GM10266 (cell line): ENCODE measurements at regions not wholly inside any gene's neighbourhood (a gene's known extent, or its start where the extent isn't known, plus 50 kb on each side); places are given as distances from the start of the nearest gene placed in this dataset.

ENCODE experiments used
- DNase-seq: peaks from one replicate; pipeline ENCODE4 v3.0.0; 2012; ENCODE audit errors: extremely low spot score
- TF ChIP-seq, protein P1 (sequence below): IDR thresholded peaks from 2 replicates; pipeline ENCODE4 v1.5.1; 2012; ENCODE audit warnings: mild to moderate bottlenecking, low read depth; ENCODE audit not compliant: control insufficient read depth, insufficient read depth; ENCODE audit errors: missing control alignments

DNA sequence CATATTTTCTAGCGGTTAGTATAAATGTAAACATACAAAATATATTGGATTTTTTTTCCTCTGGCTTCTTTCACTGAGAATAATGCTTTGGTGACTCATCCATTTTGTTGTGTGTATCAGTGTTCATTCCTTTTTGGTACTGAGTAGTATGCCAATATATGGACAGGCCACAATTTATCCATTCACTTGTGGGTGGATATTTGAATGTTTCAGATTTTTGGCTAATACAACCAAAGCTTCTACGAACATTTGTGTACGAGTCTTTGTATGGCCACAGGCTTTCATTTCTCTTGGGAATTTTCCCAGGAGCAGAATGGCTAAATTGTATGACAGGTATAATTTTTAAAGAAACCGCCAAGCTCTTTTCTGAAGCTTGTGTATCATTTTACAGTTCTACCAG is 677.5 kb downstream of the HDGFL1 start:
- DNase-seq: no peak
- TF ChIP-seq, protein P1, sequence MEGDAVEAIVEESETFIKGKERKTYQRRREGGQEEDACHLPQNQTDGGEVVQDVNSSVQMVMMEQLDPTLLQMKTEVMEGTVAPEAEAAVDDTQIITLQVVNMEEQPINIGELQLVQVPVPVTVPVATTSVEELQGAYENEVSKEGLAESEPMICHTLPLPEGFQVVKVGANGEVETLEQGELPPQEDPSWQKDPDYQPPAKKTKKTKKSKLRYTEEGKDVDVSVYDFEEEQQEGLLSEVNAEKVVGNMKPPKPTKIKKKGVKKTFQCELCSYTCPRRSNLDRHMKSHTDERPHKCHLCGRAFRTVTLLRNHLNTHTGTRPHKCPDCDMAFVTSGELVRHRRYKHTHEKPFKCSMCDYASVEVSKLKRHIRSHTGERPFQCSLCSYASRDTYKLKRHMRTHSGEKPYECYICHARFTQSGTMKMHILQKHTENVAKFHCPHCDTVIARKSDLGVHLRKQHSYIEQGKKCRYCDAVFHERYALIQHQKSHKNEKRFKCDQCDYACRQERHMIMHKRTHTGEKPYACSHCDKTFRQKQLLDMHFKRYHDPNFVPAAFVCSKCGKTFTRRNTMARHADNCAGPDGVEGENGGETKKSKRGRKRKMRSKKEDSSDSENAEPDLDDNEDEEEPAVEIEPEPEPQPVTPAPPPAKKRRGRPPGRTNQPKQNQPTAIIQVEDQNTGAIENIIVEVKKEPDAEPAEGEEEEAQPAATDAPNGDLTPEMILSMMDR: no peak

DNA sequence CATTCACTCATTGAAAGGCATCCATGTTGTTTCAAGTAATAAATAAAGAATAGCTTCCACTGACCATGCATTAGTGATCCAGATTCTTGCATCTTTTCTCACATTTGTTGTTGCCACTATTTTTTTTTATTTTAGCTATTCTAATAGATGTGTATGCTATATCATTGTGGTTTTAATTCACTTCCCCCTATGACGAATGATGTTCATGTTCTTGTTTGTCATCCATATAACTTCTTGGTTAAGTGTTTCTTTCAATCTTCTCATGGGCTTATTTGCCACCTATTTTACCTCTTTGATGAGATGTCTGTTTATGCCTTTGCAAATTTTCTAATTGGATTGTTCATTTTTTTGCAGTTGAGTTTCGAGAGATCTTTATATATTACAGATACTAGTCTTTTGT is 681.2 kb downstream of the HDGFL1 start:
- TF ChIP-seq, protein P1: no peak
- DNase-seq: no peak

DNA sequence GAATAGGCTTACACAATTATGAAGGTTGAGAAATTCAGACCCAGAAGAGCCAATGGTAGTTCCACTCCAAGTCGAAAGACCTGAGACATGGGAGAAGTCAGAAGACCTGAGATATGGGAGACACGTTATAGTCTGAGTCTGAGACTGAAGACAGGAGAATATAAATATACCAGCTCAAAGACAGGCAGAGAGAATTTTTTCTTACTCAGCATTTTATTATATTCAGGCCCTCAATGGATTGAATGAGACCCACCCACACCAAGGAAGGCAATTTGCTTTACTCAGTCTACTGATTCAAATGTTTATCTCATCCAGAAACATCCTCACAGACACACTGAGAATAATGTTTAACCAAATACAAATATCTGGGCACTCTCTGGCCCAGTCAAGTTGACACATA is 693.5 kb downstream of the HDGFL1 start:
- TF ChIP-seq, protein P1: no peak
- no peak for DNase-seq

DNA sequence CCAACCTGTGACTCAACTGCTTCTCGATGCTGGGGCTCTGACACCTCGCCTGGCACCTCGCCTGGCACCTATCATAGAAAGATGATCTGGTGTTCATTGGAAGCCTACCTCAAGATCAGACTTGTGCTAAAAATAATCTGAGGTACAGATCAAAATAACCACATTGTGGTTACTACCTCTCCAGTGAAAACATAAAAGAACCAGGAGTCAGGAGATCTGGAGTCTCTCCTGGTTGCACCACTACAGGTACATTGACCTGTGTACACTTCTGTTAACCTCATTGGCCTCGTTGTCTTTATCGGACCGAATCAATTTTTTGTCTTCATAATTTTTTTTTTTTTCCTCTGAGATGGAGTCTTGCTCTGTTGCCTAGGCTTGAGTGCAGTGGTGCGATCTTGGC is 695.9 kb downstream of the HDGFL1 start:
- TF ChIP-seq, protein P1: no peak
- DNase-seq: no peak

DNA sequence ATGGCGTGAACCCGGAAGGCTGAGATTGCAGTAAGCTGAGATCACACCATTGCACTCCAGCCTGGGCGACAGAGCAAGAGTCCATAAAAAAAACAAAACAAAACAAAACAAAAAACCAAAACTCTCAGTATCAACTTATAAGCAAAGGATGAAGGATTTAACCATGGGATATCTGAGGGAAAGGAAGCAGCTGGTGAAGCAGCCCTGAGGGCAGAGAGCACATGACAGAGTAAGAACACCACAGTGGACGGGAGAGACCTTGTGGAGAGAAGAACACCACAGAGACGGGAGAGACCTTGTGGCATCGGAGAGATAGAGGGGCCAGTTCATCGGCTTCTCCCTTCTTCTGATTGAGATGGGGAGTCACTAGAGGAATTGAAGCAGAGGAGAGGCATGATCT is 697.2 kb downstream of the HDGFL1 start:
- no peak for DNase-seq
- TF ChIP-seq, protein P1: no peak

DNA sequence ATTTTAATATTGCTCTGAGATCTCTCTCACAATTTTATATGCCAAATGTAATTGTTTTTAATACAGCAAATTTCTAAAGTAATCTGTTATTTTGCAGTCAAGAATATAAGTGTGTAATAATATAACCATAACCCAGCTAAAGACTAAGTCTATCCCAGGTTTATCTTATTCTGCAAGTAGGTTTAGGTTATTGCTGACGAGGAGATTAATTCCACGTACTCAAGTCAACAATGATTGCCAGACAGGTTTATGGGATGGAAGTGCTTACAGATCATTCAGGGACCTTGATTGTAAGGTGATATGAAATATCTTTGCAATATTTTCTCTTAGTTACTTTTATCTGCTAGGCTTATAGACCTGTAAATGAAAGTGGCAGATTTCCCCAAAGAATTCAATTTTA is 698.3 kb downstream of the HDGFL1 start:
- no peak for DNase-seq
- TF ChIP-seq, protein P1: no peak

DNA sequence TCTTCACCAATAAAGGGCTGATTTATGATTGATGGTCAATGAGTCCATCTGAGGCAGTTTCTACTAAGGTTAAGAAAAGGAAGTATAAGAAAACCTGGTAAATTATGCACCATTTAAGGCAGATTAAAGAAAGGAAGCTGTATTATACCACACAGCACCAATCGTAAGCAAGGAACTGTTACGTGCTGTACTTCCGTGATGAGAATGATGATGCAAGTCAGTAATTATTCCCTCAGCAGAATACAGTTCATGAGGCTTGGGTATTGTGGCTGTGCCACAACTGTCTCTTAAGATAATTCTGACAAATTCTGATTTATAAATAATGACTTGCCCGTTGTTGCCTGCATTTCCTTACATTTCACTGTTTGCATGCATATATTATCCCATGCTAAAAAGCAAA is 699.0 kb downstream of the HDGFL1 start:
- TF ChIP-seq, protein P1: no peak
- DNase-seq: no peak

DNA sequence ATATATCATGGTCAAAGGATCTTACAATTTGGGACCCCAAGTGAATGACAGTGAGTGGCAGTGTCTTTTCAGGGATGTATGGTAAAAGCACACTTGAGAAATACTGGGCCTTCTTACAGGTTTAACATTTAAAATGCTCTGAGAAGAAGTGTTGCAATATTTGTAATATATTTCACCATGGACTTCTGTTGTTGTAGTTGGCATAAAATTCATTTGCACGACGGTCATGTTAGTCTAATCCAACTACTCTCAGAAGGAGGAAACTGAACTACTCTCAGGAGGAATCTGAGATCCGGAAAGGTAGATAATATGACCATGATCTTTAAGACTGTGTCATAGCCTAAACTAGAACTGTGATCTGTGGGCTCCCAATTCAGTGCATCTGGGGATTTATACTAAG is 700.1 kb downstream of the HDGFL1 start:
- TF ChIP-seq, protein P1: no peak
- no peak for DNase-seq
